GM12873 (cell line): ENCODE measurements at regions not wholly inside any gene's neighbourhood (a gene's known extent, or its start where the extent isn't known, plus 50 kb on each side); places are given as distances from the start of the nearest gene placed in this dataset.

Source experiments
- TF ChIP-seq, protein P1 (sequence below): IDR thresholded peaks from 2 replicates; pipeline ENCODE4 v1.5.1; 2012; ENCODE audit warnings: low read depth, mild to moderate bottlenecking, moderate library complexity, low read length, control low read depth; ENCODE audit not compliant: insufficient read depth; ENCODE audit errors: missing control alignments

DNA sequence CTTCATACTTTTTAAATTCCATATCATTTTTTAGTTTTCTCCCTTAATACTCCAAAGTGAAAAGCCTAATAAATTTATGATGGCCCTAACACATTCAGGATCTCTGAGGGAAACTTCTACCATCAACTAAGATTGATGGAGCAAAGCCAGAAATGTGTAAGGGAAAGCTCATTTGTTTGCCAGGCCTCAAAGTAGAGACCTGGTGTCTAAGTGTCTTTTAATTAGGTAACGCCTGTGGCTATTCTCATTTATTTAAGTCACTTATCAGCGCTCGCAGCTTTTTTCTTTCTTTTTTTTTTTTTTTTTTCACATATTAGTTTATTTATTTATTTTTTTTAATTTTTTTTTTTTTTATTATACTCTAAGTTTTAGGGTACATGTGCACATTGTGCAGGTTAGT, 242.4 kb downstream of the TMA16 start:
- TF ChIP-seq, protein P1, sequence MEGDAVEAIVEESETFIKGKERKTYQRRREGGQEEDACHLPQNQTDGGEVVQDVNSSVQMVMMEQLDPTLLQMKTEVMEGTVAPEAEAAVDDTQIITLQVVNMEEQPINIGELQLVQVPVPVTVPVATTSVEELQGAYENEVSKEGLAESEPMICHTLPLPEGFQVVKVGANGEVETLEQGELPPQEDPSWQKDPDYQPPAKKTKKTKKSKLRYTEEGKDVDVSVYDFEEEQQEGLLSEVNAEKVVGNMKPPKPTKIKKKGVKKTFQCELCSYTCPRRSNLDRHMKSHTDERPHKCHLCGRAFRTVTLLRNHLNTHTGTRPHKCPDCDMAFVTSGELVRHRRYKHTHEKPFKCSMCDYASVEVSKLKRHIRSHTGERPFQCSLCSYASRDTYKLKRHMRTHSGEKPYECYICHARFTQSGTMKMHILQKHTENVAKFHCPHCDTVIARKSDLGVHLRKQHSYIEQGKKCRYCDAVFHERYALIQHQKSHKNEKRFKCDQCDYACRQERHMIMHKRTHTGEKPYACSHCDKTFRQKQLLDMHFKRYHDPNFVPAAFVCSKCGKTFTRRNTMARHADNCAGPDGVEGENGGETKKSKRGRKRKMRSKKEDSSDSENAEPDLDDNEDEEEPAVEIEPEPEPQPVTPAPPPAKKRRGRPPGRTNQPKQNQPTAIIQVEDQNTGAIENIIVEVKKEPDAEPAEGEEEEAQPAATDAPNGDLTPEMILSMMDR = no peak

- TF ChIP-seq, protein P1 = no peak
These were observed 244.0 kb downstream of the TMA16 start for GRCh38 chr4:163738521-163738920.

DNA sequence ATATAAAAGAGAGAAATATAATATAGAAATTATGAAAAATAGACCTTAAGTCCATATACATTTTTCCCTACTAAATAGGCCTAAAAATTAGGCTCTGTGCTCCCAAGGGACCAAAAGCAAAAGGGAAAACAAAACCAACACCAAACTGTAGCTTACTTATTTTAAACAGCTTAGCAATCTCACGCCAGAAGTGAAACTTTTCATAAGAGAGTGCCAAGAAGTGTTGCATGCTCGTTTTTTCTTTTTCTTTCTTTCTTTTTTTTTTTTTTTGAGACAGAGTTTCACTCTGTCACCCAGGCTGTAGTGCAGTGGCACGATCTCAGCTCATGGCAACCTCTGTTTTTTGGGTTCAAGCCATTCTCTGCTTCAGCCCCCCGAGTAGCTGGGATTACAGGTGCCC, 250.4 kb downstream of the TMA16 start:
- TF ChIP-seq, protein P1 = no peak

DNA sequence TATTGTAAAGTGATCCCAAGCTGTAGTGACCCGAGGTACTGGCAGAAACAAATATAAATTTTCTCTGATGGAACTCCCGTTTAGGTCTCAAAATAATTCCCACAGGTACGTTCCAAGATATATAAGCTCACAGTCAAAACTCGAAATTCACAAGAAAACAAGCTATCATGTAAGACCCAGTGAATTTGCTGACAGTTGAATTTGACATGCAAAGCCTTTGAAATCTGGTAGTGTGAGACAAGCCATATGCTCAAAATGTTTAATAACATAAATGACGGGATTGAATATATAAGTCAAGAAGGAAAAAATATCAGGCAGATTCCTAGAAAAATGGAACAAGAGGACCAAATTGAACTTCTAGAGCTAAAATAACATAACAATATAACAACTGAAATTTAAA, 252.8 kb downstream of the TMA16 start:
- TF ChIP-seq, protein P1 = no peak

DNA sequence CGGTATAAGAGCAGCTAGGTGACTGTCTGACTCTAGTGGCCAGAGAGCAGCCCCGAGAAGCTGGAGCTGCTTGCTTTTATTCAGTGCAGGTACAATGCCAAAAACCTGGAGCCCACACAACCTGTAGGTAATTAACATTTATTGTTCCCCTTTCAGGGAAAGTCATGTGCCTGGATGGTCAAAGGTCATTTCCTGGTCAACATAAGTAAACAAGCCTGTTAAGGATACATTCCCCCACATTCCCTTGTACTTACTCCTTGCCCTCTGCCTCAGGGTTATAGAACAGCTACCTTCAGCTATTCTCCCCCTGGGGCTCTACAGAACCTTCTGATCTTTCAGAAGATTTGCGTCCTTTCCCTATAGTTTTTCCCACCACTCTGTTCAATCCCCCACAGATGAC, 253.4 kb downstream of the TMA16 start:
- TF ChIP-seq, protein P1 = no peak

- TF ChIP-seq, protein P1 = no peak
These were observed 254.0 kb downstream of the TMA16 start for GRCh38 chr4:163748449-163748848.

- TF ChIP-seq, protein P1 = peak; percentile 54
These were observed 260.5 kb downstream of the TMA16 start for GRCh38 chr4:163755013-163755412.
